Neural cell (in vitro differentiated cells): ENCODE measurements at regions not wholly inside any gene's neighbourhood (a gene's known extent, or its start where the extent isn't known, plus 50 kb on each side); places are given as distances from the start of the nearest gene placed in this dataset.

Source experiments
- H2AFZ ChIP-seq: fragments of 200-600, 300-800 bp; sonication (generic), shearing (Covaris generic); 2 replicates; pipeline ENCODE4 v1.6.0; 2014; ENCODE audit warnings: low read depth, mild to moderate bottlenecking, antibody characterized with exemption, low read length, moderate library complexity
- H3F3A ChIP-seq: fragments of 200-600 bp; shearing (Covaris generic); 2 replicates; pipeline ENCODE4 v1.6.1; 2016; ENCODE audit warnings: mild to moderate bottlenecking, moderate library complexity, mixed read lengths, antibody characterized with exemption, low read length; ENCODE audit not compliant: insufficient read depth, poor library complexity, severe bottlenecking
- H3K27ac ChIP-seq: fragments of 200-600, 300-800 bp; sonication (generic), shearing (Covaris generic); 2 replicates; pipeline ENCODE4 v1.5.1; 2014; ENCODE audit warnings: mild to moderate bottlenecking, low read length, moderate library complexity
- H3K27me3 ChIP-seq: fragments of 300-800, 200-600 bp; sonication (generic), shearing (Covaris generic); 2 replicates; pipeline ENCODE4 v1.6.0; 2014; ENCODE audit warnings: mild to moderate bottlenecking, low read depth, low read length, moderate library complexity; ENCODE audit not compliant: insufficient read depth
- H3K36me3 ChIP-seq: fragments of 300-800, 200-600 bp; sonication (generic), shearing (Covaris generic); 2 replicates; pipeline ENCODE4 v1.5.1; 2014; ENCODE audit warnings: mild to moderate bottlenecking, antibody characterized with exemption, low read length, moderate library complexity; ENCODE audit not compliant: insufficient read depth
- H3K4me2 ChIP-seq: fragments of 300-800, 200-600 bp; sonication (generic), shearing (Covaris generic); 2 replicates; pipeline ENCODE4 v1.6.0; 2014; ENCODE audit warnings: mild to moderate bottlenecking, low read length
- H3K4me3 ChIP-seq: fragments of 300-800, 200-600 bp; sonication (generic), shearing (Covaris generic); 2 replicates; pipeline ENCODE4 v1.5.1; 2014; ENCODE audit warnings: mild to moderate bottlenecking, low read length, moderate library complexity
- H3K79me2 ChIP-seq: fragments of 200-600 bp; shearing (Covaris generic); replicated peaks from 2 replicates; pipeline ENCODE4 v1.6.0; 2014; ENCODE audit warnings: mild to moderate bottlenecking, low read length, moderate library complexity; ENCODE audit not compliant: insufficient read depth
- H3K9ac ChIP-seq: fragments of 300-800, 200-600 bp; sonication (generic), shearing (Covaris generic); 2 replicates; pipeline ENCODE4 v1.6.1; 2016; ENCODE audit warnings: mild to moderate bottlenecking, low read length, mixed read lengths
- H3K9me2 ChIP-seq: fragments of 200-600 bp; shearing (Covaris generic); 2 replicates; pipeline ENCODE4 v1.6.1; 2016; ENCODE audit warnings: mild to moderate bottlenecking, low read length, mixed read lengths; ENCODE audit not compliant: insufficient read depth
- H3K9me3 ChIP-seq: fragments of 200-600, 300-800 bp; sonication (generic), shearing (Covaris generic); 2 replicates; pipeline ENCODE4 v1.6.1; 2016; ENCODE audit warnings: mild to moderate bottlenecking, mixed run types, low read length, moderate library complexity, mixed read lengths
- H4K20me1 ChIP-seq: fragments of 200-600 bp; shearing (Covaris generic); 2 replicates; pipeline ENCODE4 v1.6.1; 2016; ENCODE audit warnings: mild to moderate bottlenecking, mixed run types; ENCODE audit not compliant: insufficient read depth
- CTCF ChIP-seq: fragments of 450-650 bp; IDR thresholded peaks from 2 replicates; pipeline ENCODE4 v1.5.1; 2014; ENCODE audit warnings: antibody characterized with exemption, mild to moderate bottlenecking, moderate library complexity; ENCODE audit not compliant: poor library complexity, severe bottlenecking
- EP300 ChIP-seq: fragments of 450-650 bp; conservative IDR thresholded peaks from 2 replicates; pipeline ENCODE4 v1.6.1; 2014; ENCODE audit warnings: antibody characterized with exemption, mild to moderate bottlenecking, moderate library complexity; ENCODE audit not compliant: poor library complexity, severe bottlenecking
- EZH2 ChIP-seq: fragments of 200-600, 300-800 bp; shearing (Covaris generic), sonication (generic); IDR thresholded peaks from 2 replicates; pipeline ENCODE4 v1.6.1; 2014; ENCODE audit warnings: antibody characterized with exemption, low read length, borderline replicate concordance, mild to moderate bottlenecking; ENCODE audit not compliant: insufficient read depth, poor library complexity, severe bottlenecking
- MXI1 ChIP-seq: fragments of 450-650 bp; conservative IDR thresholded peaks from 2 replicates; pipeline ENCODE4 v1.6.1; 2014; ENCODE audit warnings: antibody characterized with exemption, mild to moderate bottlenecking; ENCODE audit not compliant: poor library complexity, severe bottlenecking
- POLR2AphosphoS5 ChIP-seq: IDR thresholded peaks from 2 replicates; pipeline ENCODE4 v1.6.1; 2012
- RAD21 ChIP-seq: fragments of 450-650 bp; conservative IDR thresholded peaks from 2 replicates; pipeline ENCODE4 v1.6.1; 2014; ENCODE audit warnings: antibody characterized with exemption, mild to moderate bottlenecking, moderate library complexity
- SMC3 ChIP-seq: fragments of 450-650 bp; conservative IDR thresholded peaks from 2 replicates; pipeline ENCODE4 v1.6.1; 2014; ENCODE audit warnings: antibody characterized with exemption, mild to moderate bottlenecking, moderate library complexity; ENCODE audit not compliant: poor library complexity
- TAF1 ChIP-seq: IDR thresholded peaks from 2 replicates; pipeline ENCODE4 v1.6.1; 2012; ENCODE audit warnings: low read depth
- TF ChIP-seq, protein P1 (sequence below): IDR thresholded peaks from 2 replicates; pipeline ENCODE4 v1.6.1; 2012; ENCODE audit warnings: borderline replicate concordance

- no peaks in the 10 kb centered on the region for H3K79me2 ChIP-seq
- no peaks in the 10 kb centered on the region for H3K27me3 ChIP-seq
- no peaks in the 10 kb centered on the region for H4K20me1 ChIP-seq
- TF ChIP-seq POLR2AphosphoS5 (no peak), RAD21 (no peak), TAF1 (no peak), EP300 (no peak), EZH2 (no peak), MXI1 (no peak), CTCF (no peak), SMC3 (no peak)
- TF ChIP-seq, protein P1, sequence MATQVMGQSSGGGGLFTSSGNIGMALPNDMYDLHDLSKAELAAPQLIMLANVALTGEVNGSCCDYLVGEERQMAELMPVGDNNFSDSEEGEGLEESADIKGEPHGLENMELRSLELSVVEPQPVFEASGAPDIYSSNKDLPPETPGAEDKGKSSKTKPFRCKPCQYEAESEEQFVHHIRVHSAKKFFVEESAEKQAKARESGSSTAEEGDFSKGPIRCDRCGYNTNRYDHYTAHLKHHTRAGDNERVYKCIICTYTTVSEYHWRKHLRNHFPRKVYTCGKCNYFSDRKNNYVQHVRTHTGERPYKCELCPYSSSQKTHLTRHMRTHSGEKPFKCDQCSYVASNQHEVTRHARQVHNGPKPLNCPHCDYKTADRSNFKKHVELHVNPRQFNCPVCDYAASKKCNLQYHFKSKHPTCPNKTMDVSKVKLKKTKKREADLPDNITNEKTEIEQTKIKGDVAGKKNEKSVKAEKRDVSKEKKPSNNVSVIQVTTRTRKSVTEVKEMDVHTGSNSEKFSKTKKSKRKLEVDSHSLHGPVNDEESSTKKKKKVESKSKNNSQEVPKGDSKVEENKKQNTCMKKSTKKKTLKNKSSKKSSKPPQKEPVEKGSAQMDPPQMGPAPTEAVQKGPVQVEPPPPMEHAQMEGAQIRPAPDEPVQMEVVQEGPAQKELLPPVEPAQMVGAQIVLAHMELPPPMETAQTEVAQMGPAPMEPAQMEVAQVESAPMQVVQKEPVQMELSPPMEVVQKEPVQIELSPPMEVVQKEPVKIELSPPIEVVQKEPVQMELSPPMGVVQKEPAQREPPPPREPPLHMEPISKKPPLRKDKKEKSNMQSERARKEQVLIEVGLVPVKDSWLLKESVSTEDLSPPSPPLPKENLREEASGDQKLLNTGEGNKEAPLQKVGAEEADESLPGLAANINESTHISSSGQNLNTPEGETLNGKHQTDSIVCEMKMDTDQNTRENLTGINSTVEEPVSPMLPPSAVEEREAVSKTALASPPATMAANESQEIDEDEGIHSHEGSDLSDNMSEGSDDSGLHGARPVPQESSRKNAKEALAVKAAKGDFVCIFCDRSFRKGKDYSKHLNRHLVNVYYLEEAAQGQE: no peak
- no peak overlapping the region for H3K27ac ChIP-seq
- H3F3A ChIP-seq: no peaks in the 10 kb centered on the region
- H3K9me3 ChIP-seq: no peaks in the 10 kb centered on the region
- no peaks in the 10 kb centered on the region for H3K36me3 ChIP-seq
- H3K9ac ChIP-seq: no peak overlapping the region
- H3K9me2 ChIP-seq: no peaks in the 10 kb centered on the region
- H3K4me3 ChIP-seq: no peak overlapping the region
- no peak overlapping the region for H2AFZ ChIP-seq
- no peak overlapping the region for H3K4me2 ChIP-seq
Observed at GRCh38 chr2:123463886-123464285, 561.2 kb upstream of the CNTNAP5 start.

DNA sequence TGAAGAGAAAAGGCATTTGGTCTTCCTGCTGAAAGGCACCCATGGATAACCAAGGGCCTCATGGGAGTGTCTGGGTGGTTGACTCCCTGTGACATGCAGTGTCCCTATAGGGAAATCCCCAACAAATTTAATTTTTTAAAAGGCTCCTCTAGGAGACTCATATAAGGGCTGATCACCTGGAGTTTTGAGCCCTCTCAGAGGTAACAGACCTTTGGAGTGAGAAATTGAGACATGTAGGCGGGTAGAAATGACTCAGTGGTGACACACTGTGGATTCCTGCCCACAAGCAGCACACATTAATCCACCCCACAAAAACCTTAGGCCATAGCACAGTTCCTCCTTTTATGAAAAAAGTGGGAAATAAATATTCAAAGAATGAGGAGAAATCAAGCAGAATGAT, 557.0 kb upstream of the CNTNAP5 start:
- Histone ChIP-seq H3K27ac (no peak overlapping the region), H2AFZ (no peak overlapping the region), H3K79me2 (no peaks in the 10 kb centered on the region), H3K9me3 (no peaks in the 10 kb centered on the region), H3K27me3 (no peaks in the 10 kb centered on the region), H3K4me2 (no peak overlapping the region), H4K20me1 (no peaks in the 10 kb centered on the region), H3K36me3 (no peaks in the 10 kb centered on the region), H3F3A (no peaks in the 10 kb centered on the region), H3K9me2 (no peaks in the 10 kb centered on the region), H3K4me3 (no peak overlapping the region), H3K9ac (no peak overlapping the region)
- TF ChIP-seq EP300: no peak
- TF ChIP-seq SMC3: no peak
- TF ChIP-seq CTCF: no peak
- TF ChIP-seq, protein P1: no peak
- TF ChIP-seq MXI1: no peak
- no peak for TF ChIP-seq RAD21
